NCI-H1436 (cell line): ENCODE measurements at regions not wholly inside any gene's neighbourhood (a gene's known extent, or its start where the extent isn't known, plus 50 kb on each side); places are given as distances from the start of the nearest gene placed in this dataset.
"Not testable (repeated sequence)": the region's sequence is repeated elsewhere in the genome, so short reads cannot be mapped to it uniquely, and the experiment has no call there.

Experiments
- DNase-seq: peaks from one replicate; lab custom pipeline; 2025; lab: John Stamatoyannopoulos, UW

- no peak for DNase-seq
These were observed 58.6 kb upstream of the SLC38A4 start for GRCh38 chr12:46884362-46884761.

DNA sequence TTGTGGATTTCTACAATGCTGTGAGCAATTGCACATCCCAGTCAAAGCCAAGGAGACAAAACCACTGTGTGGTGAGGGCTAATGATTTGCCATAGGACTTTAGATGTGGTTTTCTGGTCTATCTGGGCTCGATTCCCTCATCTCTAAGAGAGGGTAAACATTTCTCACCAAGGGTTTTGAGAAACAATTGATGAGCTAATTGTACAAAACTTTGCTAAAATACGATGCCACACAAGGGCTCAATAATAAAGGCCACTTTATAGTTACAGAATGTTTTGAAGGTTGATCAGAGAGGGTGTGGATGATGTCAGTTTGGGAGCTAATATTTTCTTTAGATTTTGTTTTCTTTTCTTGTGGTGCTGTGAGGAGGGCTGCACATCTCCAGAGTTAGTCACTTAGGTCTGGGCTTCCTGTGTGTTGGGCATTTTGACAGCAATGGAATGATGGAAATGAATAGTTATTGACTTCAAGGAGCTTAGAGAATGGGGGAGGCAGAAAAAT lies 60.8 kb upstream of the SLC38A4 start:
- DNase-seq = no peak

DNA sequence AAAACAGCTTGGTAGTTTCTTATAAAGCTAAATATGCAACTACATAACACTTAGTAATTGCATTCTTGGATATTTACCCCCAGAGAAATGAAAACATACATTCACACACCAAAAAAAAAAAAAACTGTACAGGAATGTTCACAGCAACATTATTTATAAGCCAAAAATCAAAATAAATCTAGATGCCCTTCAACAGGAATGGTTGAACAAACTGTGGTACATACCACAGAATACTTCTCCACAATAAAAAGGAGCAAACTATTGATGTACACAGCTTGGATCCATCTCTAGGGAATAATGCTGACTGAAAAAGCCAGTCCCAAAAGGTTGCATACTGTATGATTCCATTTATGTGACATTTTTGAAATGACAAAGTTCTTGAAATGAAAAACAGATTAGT lies 62.1 kb upstream of the SLC38A4 start:
- no peak for DNase-seq

- no peak for DNase-seq
These were observed 62.8 kb upstream of the SLC38A4 start for GRCh38 chr12:46888568-46888967.

DNA sequence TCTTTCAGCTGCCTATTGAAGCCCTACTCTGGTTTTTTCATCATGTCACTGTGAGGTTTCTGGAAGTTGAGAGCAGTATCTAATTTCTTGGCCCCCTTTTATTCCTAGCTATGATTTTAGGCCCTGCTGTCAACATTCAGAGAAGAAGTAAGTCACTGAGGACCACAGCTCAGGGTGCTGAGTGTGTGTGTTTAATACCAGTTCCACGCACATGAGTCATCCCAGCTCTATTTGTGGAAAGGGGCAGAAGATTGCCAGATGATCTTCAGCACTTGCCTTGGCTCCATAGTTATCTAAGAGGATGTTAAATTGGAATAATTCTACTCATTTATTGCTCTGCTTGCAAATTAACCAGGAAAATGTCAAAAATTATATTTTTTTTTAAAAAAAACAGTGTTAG lies 65.5 kb upstream of the SLC38A4 start:
- DNase-seq = no peak

DNA sequence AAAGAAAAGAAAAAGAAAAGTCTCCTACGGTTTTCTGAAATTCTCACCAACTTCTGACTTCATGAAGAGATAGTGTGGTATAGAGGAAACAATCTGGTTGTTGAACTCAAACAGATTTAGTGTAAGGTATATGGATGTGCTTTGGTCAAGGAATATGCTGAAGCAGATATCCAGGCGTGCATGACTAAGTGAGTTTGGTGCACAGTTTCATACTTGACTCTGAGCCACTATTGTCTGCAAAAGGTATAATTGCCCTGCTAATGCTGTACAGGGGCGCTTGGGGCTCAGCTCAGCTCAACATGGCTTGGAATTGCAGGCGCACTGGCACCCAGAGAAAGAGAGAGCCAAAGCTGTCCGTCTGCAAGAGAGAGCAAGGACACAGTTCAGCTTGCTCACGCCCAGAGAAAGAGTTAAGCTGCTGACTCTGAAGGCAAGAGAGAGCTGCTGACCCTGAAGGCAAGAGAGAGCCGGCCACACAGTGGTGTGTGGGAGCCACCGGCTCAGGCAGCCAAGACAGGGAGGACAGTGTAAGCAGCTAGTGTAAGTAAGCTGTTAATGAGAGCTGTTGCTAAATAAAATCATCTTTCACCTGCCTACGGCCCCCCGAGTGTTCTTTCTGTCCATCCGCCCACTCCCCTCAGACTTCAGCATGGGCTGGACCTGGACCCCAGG lies 66.4 kb upstream of the SLC38A4 start:
- DNase-seq = no peak

GRCh38 chr12:46892887-46893286 lies 67.1 kb upstream of the SLC38A4 start:
- DNase-seq = no peak

DNA sequence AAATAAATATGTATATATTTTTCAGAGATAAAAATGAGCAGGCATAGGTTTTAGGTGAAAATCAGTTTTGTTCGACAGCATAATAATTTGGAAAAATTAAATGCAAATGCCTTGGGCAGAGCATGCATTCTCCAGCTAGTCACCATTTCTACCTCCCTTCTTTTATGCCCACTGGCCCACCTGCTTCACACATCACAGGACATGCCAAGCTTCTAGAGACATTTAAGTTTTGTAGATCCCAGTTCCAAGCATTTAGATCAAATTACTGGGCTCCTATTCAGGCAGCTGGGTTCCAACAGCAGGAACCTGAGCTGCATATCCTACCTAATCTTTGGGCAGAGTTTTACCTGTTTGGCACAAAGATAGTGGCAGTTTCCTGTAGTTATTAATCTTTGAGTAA lies 67.6 kb upstream of the SLC38A4 start:
- DNase-seq = no peak

DNA sequence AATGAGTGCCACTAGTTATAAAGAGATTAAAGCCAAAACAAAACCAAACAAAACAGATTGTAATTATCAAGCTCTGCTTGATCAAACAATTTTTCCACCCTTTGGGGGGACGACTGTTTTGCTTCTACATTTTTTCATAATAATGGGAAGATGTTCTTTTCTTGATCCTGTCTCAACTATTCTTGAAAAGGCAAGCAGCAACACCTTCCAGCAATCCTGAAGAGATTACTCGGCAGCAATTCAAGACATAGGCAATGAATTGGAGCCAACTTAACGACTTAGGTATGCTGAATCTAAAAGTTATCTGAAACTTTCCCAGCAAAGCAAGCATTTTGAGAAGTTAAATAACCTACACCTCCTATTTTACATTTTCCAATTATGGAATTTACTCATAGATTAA lies 69.9 kb upstream of the SLC38A4 start:
- DNase-seq = no peak

- no peak for DNase-seq
These were observed 70.9 kb upstream of the SLC38A4 start for GRCh38 chr12:46896680-46897079.

DNA sequence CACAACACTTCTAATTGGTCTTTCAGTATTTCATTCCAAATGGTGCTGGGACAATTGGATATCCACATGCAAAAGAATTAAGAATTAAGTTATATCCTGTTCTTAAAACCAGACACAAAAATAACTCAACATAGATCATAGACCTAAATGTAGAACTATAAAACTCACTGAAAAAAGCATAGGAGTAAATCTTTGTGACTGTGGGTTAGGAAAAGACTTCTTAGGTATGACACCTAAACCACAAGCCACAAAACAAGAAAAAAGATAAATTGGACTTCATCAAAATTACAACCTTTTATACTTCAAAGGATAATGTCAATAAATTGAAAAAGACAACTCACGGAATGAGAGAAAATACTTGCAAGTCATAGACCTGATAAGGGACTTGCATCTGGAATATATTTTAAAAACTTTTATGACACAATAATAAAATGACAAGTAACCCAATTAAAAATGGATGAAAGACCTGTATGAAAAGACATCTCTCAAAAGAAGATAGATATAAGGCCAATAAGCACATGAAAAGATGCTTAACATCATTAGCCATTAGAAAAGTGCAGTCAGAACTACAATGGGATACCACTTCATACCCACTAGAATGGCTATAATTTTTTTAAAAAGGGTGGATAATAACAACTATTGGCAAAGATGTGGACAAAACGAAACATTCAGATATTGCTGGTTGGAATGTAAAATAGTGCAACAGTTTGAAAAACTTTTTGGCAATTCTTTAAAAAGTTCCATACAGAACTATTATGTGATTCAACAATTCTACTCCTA lies 72.5 kb upstream of the SLC38A4 start:
- DNase-seq = no peak

DNA sequence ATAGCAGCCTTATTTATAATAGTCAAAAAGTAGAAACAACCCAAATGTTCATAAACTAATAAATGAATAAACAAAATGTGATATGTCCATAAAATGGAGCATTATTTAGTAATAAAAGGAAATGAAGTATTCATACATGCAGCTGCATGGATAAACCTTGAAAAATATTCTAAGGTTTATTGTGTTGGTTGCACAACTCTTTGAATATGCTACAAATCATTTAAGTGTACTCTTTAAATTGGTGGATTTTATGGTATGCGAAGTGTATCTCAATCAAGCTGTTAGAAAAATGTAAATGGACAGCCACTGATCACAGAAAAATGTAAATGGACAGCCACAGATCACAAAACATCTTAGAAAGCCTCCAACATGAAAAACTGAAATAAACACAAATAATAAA lies 73.2 kb upstream of the SLC38A4 start:
- no peak for DNase-seq

- no peak for DNase-seq
These were observed 75.1 kb upstream of the SLC38A4 start for GRCh38 chr12:46900734-46901463.

DNA sequence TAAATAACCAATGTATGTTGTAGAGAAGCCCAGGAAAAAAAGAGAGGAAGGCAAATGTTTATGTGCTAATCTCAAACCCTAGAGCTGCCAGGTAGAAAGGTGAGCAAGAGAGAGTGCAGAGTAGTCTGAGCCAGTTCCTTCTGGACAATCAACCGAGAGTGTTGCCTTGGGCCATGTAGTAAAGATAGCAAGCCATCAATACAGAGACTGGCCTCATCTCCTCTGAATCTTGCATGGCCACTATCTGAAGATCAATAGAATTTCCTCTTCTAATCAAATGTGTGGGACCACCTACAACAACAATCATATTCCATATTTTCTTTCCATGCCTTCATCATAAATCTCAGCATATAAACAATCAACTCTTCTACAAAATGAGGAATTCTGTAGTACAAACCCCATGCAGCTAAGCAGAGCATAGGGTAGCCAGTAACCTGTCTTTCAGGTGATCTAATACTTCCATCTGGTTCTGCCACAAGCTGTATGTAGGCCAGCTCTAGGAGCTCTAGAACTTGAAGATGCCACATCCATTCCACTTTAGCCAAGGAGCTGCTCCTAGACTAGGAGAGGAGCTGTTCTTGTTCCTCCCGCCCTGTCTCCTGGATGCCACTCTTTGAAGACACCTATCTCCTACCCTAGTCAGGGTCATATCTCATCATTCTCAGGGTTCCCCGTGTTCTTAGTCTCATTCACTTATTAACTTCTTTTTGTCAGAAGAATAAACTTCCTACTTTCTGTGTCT lies 75.8 kb upstream of the SLC38A4 start:
- no peak for DNase-seq

GRCh38 chr12:46903058-46903457 lies 77.3 kb upstream of the SLC38A4 start:
- DNase-seq = no peak

DNA sequence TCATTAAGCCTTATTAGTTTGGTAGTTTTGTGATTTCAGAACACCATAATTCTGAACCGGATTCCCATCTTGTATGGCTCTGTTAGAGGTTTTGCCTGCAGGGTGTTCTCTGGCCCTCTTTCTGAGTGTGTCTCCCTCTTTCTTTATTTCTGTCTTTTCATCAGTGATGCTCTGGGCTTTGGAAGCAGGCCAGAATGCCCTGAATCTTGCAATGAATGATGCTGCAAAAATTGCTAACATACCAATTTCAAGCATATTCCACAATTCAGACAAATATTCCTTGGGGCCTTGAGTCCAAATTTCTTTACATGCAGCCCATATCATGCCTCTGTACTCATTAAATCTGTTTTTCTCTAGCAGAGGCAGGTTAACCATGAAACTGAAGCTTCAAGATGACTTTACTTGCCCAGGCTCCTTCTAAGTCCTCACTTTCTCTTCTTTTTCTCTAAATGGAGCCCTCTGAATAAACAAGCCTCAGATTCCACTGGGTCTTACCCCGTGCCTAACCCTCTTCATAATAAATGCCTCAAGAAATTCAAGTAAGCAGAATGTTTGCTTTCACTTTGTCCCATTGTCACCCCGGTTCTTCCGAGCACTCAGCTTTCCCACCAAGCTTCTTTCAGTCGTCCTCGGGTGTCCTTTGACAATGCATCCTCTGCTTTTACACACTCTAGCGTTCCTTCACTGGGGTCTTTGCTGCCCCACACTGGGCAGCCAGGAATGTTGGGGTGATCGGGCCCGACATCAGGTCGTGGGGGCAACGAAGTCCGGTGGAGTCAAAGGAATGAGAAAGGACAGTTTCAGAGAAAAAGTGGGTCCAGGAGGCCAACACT lies 78.8 kb upstream of the SLC38A4 start:
- no peak for DNase-seq

DNA sequence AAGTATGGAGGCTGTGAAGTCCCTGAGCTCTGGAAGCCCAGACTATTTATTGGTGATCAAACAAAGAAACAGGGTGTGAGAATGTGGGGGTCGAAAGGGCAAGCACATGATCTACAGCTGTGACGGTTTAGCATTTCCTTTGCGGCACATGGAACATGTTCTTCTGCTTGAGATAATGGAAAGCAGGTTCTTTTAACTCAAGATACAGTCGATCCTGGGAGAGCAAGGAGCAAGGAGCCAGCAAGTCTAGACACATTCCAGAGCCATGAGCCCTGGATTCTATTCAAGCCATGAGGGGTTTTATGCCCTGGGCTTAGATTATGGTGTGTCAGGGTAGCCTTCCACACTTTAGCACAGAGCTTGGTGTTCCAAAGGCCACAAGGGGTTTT lies 79.4 kb upstream of the SLC38A4 start:
- not testable (repeated sequence) for DNase-seq

DNA sequence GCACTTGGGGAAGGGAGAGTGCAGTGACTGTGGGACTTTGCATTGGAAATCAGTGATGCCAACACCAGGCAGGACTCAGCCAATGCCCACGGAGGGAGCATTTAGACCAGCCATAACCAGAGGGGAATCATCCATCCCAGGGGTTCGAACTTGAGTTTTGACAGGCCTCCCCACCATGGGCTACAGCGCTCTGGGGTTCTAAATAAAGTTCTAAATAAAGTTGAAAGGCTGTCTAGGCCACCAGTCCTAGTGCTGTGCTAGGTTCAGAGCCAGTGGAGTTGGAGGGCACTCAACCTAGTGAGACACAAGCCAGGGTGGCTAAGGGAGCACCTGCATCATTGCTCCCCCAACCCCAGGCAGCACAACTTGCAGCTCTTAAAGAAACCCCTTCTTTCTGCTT lies 82.0 kb upstream of the SLC38A4 start:
- no peak for DNase-seq

DNA sequence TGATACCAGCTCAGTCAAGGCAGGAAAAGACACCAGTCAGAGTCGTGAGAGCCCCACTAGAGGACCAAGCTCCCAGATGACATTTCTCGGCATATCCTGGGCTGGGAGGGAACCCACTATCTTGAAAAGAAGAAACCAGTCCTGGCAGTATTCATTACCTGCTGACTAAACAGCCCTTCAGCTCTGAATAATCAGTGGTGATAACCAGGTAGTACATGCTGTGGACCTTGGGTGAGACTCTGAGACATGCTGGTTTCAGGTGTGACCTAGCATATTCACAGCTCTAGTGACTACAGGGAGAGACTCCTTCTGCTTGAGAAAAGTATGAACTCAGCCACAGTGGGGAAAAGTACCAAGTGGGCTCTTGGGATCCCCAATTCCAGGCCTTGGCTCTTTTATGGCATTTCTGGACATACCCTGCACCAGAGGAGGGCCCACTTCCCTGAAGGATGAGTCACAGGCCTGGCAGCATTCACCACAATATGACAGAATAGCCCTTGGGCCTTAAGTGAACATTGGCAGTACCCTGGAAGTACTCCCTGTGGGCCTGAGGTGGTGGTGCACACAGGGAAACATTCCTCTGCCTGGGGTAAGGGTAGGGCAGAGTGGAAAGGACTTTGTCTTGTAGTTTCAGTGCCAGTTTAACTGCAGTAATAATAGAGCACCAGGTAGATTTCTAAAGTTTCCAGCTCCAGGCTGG lies 82.6 kb upstream of the SLC38A4 start:
- no peak for DNase-seq

DNA sequence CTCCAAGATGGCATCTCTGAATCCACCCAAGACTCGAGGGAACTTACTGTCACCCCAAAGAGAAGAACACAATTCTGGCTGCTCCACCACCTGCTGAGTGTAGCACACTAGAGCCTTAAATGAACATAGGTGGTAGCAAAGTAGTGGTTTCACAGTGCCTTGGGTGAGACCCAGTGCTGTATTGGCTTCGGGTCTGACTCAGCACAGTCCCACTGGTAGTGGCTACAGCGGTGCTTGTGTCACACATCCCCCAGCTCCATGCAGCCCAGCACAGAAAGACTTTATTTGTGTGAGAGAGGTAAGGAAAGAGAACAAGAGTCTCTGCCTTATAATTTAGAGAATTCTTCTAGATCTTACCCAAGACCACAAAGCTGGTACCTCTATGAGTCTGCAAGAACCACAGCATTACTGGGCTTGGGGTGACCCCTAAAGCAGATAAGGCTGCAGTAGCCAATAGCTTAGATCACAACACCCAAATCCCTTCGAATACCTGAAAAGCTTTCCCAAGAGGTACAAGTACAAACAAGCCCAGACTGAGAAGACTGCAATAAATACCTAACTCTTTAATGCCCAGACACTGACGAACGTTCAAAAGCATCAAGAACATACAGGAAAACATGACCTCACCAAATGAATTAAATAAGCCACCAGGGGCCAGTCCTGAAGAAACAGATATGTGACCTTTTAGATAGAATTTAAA lies 83.3 kb upstream of the SLC38A4 start:
- DNase-seq = no peak
